GM12874 (cell line): ENCODE measurements at regions not wholly inside any gene's neighbourhood (a gene's known extent, or its start where the extent isn't known, plus 50 kb on each side); places are given as distances from the start of the nearest gene placed in this dataset.

Experiments
- CTCF ChIP-seq: IDR thresholded peaks from 2 replicates; pipeline ENCODE4 v1.5.1; 2011; ENCODE audit warnings: low read depth, mild to moderate bottlenecking, control low read depth, low read length, moderate library complexity; ENCODE audit not compliant: insufficient read depth

GRCh38 chr1:30524840-30525617, 198.4 kb downstream of the MATN1 start:
- TF ChIP-seq CTCF: no peak

- no peak for TF ChIP-seq CTCF
Measured at GRCh38 chr1:30523055-30524020, 200.0 kb downstream of the MATN1 start.

GRCh38 chr1:30522031-30523004, 201.1 kb downstream of the MATN1 start:
- no peak for TF ChIP-seq CTCF

- TF ChIP-seq CTCF: no peak
Measured at GRCh38 chr1:30521261-30521865, 202.0 kb downstream of the MATN1 start.

- TF ChIP-seq CTCF: no peak
Measured at GRCh38 chr1:30520476-30520875, 202.9 kb downstream of the MATN1 start.

GRCh38 chr1:30519201-30519763, 204.1 kb downstream of the MATN1 start:
- TF ChIP-seq CTCF: no peak
